ENCODE measurements at regions not wholly inside any gene's neighbourhood (a gene's known extent, or its start where the extent isn't known, plus 50 kb on each side); places are given as distances from the start of the nearest gene placed in this dataset.

- H3K4me3 ChIP-seq = no peak overlapping the region
- H3K27ac ChIP-seq = no peak overlapping the region
- no peaks in the 10 kb centered on the region for H4K20me1 ChIP-seq
- no peaks in the 10 kb centered on the region for H3K27me3 ChIP-seq
- H3K9me3 ChIP-seq = no peaks in the 10 kb centered on the region
- TF ChIP-seq Cebpa-rat (IDR thresholded peaks at IDR 0.05) = no peak
- H3K4me1 ChIP-seq = peaks cover 27% of the 10 kb centered on the region
- H3K36me3 ChIP-seq = no peaks in the 10 kb centered on the region
- H3K9ac ChIP-seq = no peak overlapping the region
- H3K4me2 ChIP-seq = no peak overlapping the region
Observed at GRCh38 chr11:70908223-70908622, 344.2 kb downstream of the SHANK2 start.

DNA sequence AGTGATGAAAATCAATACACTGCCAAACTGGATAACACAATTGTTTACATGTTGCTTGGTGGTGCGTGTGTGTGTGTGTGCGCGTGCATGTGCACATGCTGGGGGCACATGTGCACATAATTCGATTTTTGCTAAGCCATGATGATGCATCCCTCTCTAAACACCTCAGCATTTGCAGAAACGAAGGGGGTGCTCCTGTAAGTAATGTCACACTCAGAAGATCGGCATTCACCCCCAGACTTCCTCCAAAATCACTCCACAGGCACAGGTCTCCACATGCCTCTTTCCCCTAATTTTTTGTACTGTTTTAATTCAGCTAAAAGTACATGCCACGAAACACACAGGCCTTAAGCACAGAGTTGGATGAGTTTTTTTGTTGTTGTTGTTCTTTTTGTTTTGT is 341.5 kb downstream of the SHANK2 start:
- H3K27ac ChIP-seq = no peak overlapping the region
- H3K27me3 ChIP-seq = no peaks in the 10 kb centered on the region
- H3K36me3 ChIP-seq = no peaks in the 10 kb centered on the region
- no peak overlapping the region for H3K4me2 ChIP-seq
- H3K4me3 ChIP-seq = no peak overlapping the region
- no peak for TF ChIP-seq Cebpa-rat (IDR thresholded peaks at IDR 0.05)
- H3K4me1 ChIP-seq = peaks cover 31% of the 10 kb centered on the region
- H3K9ac ChIP-seq = no peak overlapping the region
- H3K9me3 ChIP-seq = no peaks in the 10 kb centered on the region
- H4K20me1 ChIP-seq = no peaks in the 10 kb centered on the region

GRCh38 chr11:70912226-70912840 is 340.0 kb downstream of the SHANK2 start:
- Histone ChIP-seq H3K9ac (no peak overlapping the region), H3K27ac (no peak overlapping the region), H3K4me1 (peaks cover 31% of the 10 kb centered on the region), H4K20me1 (no peaks in the 10 kb centered on the region), H3K9me3 (no peaks in the 10 kb centered on the region), H3K27me3 (no peaks in the 10 kb centered on the region), H3K4me2 (peak overlapping the region; percentile 59), H3K36me3 (no peaks in the 10 kb centered on the region), H3K4me3 (no peak overlapping the region)
- no peak for TF ChIP-seq Cebpa-rat (IDR thresholded peaks at IDR 0.05)

GRCh38 chr11:70913715-70914231 is 338.6 kb downstream of the SHANK2 start:
- H3K4me3 ChIP-seq = no peak overlapping the region
- H3K36me3 ChIP-seq = no peaks in the 10 kb centered on the region
- TF ChIP-seq Cebpa-rat (IDR thresholded peaks at IDR 0.05) = no peak
- H3K4me2 ChIP-seq = no peak overlapping the region
- H3K4me1 ChIP-seq = peaks cover 24% of the 10 kb centered on the region
- H4K20me1 ChIP-seq = no peaks in the 10 kb centered on the region
- no peak overlapping the region for H3K9ac ChIP-seq
- no peak overlapping the region for H3K27ac ChIP-seq
- no peaks in the 10 kb centered on the region for H3K27me3 ChIP-seq
- H3K9me3 ChIP-seq = peaks cover 4% of the 10 kb centered on the region

GRCh38 chr11:70914496-70914895 is 337.9 kb downstream of the SHANK2 start:
- Histone ChIP-seq H3K27ac (no peak overlapping the region), H3K9me3 (peaks cover 4% of the 10 kb centered on the region), H3K9ac (no peak overlapping the region), H3K4me1 (peaks cover 24% of the 10 kb centered on the region), H4K20me1 (no peaks in the 10 kb centered on the region), H3K27me3 (no peaks in the 10 kb centered on the region), H3K4me3 (no peak overlapping the region), H3K4me2 (no peak overlapping the region), H3K36me3 (no peaks in the 10 kb centered on the region)
- no peak for TF ChIP-seq Cebpa-rat (IDR thresholded peaks at IDR 0.05)

DNA sequence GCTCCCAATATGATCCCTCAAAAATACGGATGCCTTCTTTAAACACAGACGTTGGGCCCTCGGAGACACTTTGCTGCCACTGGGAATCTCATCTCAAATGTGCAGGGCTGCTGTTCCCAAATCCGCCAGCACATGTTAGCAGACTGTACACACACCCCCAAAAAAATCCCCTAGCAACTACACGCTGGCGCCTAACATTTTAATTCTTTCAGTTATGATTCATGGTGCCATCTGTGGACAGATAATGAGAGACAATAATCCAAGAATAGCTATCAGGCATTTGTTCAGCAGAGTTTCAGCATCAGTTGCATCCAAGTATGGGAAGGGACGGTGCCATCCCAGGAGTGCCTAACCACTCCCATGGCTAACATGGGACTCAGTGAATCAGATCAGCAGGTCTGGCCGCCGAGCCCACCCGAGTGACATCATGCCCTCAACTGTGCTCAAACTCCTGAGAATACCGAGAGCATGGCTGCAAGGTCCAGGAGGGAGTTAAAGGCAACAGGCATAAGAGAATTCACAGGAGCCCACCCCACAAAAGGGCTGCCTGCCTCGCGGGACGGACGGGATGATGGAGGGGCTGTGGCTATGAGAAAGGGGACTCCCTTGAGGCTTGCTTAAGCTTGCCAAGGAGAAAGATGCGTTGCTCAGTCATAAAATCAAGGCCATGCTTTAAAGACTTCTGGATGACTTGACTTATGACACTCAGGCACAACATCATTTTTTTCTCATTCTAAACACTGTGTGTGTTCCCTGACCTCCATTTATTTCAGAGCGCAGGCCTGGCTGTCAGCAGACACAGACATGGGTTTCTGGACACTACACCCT is 337.0 kb downstream of the SHANK2 start:
- no peaks in the 10 kb centered on the region for H3K27me3 ChIP-seq
- no peak for TF ChIP-seq Cebpa-rat (IDR thresholded peaks at IDR 0.05)

GRCh38 chr11:70916351-70916750 is 336.0 kb downstream of the SHANK2 start:
- Histone ChIP-seq H3K4me1 (peaks cover 23% of the 10 kb centered on the region), H3K36me3 (no peaks in the 10 kb centered on the region), H3K4me2 (no peak overlapping the region), H3K4me3 (no peak overlapping the region), H3K9me3 (peaks cover 22% of the 10 kb centered on the region), H3K9ac (no peak overlapping the region), H3K27ac (no peak overlapping the region), H4K20me1 (no peaks in the 10 kb centered on the region), H3K27me3 (no peaks in the 10 kb centered on the region)
- TF ChIP-seq Cebpa-rat (IDR thresholded peaks at IDR 0.05) = no peak

More for the DNA sequence above, 337.0 kb downstream of the SHANK2 start:
- peaks cover 24% of the 10 kb centered on the region for H3K4me1 ChIP-seq
- peaks cover 13% of the 10 kb centered on the region for H3K9me3 ChIP-seq
- no peak overlapping the region for H3K9ac ChIP-seq
- H3K4me2 ChIP-seq = no peak overlapping the region
- H3K36me3 ChIP-seq = no peaks in the 10 kb centered on the region
- no peaks in the 10 kb centered on the region for H4K20me1 ChIP-seq
- no peak overlapping the region for H3K27ac ChIP-seq
- H3K4me3 ChIP-seq = no peak overlapping the region

GRCh38 chr11:70918242-70918641 is 334.1 kb downstream of the SHANK2 start:
- TF ChIP-seq Cebpa-rat (IDR thresholded peaks at IDR 0.05) = no peak
- H3K27me3 ChIP-seq = no peaks in the 10 kb centered on the region
- no peak overlapping the region for H3K9ac ChIP-seq
- peaks cover 4% of the 10 kb centered on the region for H3K4me1 ChIP-seq
- no peaks in the 10 kb centered on the region for H3K36me3 ChIP-seq
- H3K4me3 ChIP-seq = no peak overlapping the region
- no peak overlapping the region for H3K27ac ChIP-seq
- H4K20me1 ChIP-seq = no peaks in the 10 kb centered on the region
- no peak overlapping the region for H3K4me2 ChIP-seq
- H3K9me3 ChIP-seq = peaks cover 41% of the 10 kb centered on the region

DNA sequence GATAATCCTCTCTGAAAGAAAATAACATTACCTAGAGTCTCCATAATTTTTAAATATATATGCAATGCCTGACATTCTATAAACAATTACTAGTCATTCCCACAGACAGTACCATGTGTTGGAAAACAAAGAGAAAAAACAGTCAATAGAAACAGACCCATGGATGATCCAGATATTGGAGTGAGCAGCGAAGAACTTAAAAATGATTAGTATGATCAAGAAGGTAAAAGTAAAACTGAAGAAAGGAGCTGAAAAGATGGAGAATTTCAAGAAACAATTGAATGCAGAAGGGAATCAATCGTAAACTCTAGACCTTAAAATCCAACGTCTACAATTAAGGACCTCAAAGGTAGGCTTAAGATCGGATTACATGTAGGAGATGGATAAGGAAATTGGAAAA is 330.6 kb downstream of the SHANK2 start:
- H4K20me1 ChIP-seq = no peaks in the 10 kb centered on the region
- H3K4me1 ChIP-seq = no peaks in the 10 kb centered on the region
- H3K9ac ChIP-seq = no peak overlapping the region
- no peak for TF ChIP-seq Cebpa-rat (IDR thresholded peaks at IDR 0.05)
- no peaks in the 10 kb centered on the region for H3K27me3 ChIP-seq
- no peaks in the 10 kb centered on the region for H3K36me3 ChIP-seq
- no peak overlapping the region for H3K27ac ChIP-seq
- H3K4me2 ChIP-seq = no peak overlapping the region
- H3K9me3 ChIP-seq = peaks cover 57% of the 10 kb centered on the region
- H3K4me3 ChIP-seq = no peak overlapping the region

GRCh38 chr11:70924108-70924507 is 328.3 kb downstream of the SHANK2 start:
- Histone ChIP-seq H3K4me2 (no peak overlapping the region), H3K27me3 (no peaks in the 10 kb centered on the region), H3K27ac (no peak overlapping the region), H3K9ac (no peak overlapping the region), H4K20me1 (no peaks in the 10 kb centered on the region), H3K36me3 (no peaks in the 10 kb centered on the region), H3K9me3 (peaks cover 53% of the 10 kb centered on the region), H3K4me1 (peaks cover 15% of the 10 kb centered on the region), H3K4me3 (no peak overlapping the region)
- no peak for TF ChIP-seq Cebpa-rat (IDR thresholded peaks at IDR 0.05)

Data from BLaER1 (cell line).